ENCODE measurements at regions not wholly inside any gene's neighbourhood (a gene's known extent, or its start where the extent isn't known, plus 50 kb on each side); places are given as distances from the start of the nearest gene placed in this dataset.

GRCh38 chr3:150075417-150075865 is 104.7 kb upstream of the PFN2 start:
- Histone ChIP-seq H3K27me3 (replicated peaks; ENCODE audit: insufficient read depth, low read length) (no peaks in the 10 kb centered on the region), H3K79me2 (ENCODE audit: low read length) (no peaks in the 10 kb centered on the region), H3K27ac (ENCODE audit: low read length) (no peak overlapping the region), H3F3A (ENCODE audit: insufficient read depth, low read length) (no peaks in the 10 kb centered on the region), H3K4me2 (ENCODE audit: low read depth, low read length) (no peak overlapping the region), H3K4me1 (ENCODE audit: low read length) (peaks cover 10% of the 10 kb centered on the region; the same call in 1 of the 2 replicates), H2AFZ (ENCODE audit: low read length) (no peak overlapping the region), H3K4me3 (ENCODE audit: low read length) (no peak overlapping the region), H3K9ac (ENCODE audit: low read length) (no peak overlapping the region), H3K36me3 (replicated peaks; ENCODE audit: insufficient read depth, low read length) (no peaks in the 10 kb centered on the region), H4K20me1 (ENCODE audit: insufficient read depth, low read length) (no peaks in the 10 kb centered on the region), H3K9me3 (replicated peaks; ENCODE audit: insufficient read depth, low read length) (no peaks in the 10 kb centered on the region), H3K9me2 (replicated peaks; ENCODE audit: insufficient read depth, low read length) (no peaks in the 10 kb centered on the region)
- TF ChIP-seq CTCF (IDR thresholded peaks at IDR 0.05; ENCODE audit: low read length) = no peak
- TF ChIP-seq EZH2phosphoT487 (IDR thresholded peaks at IDR 0.05; ENCODE audit: low read length) = no peak
- no peak for TF ChIP-seq EZH2 (optimal IDR thresholded peaks at IDR 0.05; ENCODE audit: low read depth, low read length)
- DNase-seq = no peak

- peak overlapping the region; percentile 71 for H3K4me2 ChIP-seq (ENCODE audit: low read depth, low read length)
- H3K4me3 ChIP-seq (ENCODE audit: low read length) = peak overlapping the region; percentile 62
Measured at GRCh38 chr3:150074697-150075416, 104.2 kb upstream of the PFN2 start.

GRCh38 chr3:150074277-150074676 is 103.6 kb upstream of the PFN2 start:
- Histone ChIP-seq H3K27ac (ENCODE audit: low read length) (no peak overlapping the region), H4K20me1 (ENCODE audit: insufficient read depth, low read length) (no peaks in the 10 kb centered on the region), H3K4me3 (ENCODE audit: low read length) (peak overlapping the region; percentile 62), H3K4me1 (ENCODE audit: low read length) (peaks cover 10% of the 10 kb centered on the region; the same call in 1 of the 2 replicates), H3K9me3 (replicated peaks; ENCODE audit: insufficient read depth, low read length) (no peaks in the 10 kb centered on the region), H3K9me2 (replicated peaks; ENCODE audit: insufficient read depth, low read length) (no peaks in the 10 kb centered on the region), H3K4me2 (ENCODE audit: low read depth, low read length) (peak overlapping the region; percentile 71), H3K79me2 (ENCODE audit: low read length) (no peaks in the 10 kb centered on the region), H3F3A (ENCODE audit: insufficient read depth, low read length) (no peaks in the 10 kb centered on the region), H3K36me3 (replicated peaks; ENCODE audit: insufficient read depth, low read length) (no peaks in the 10 kb centered on the region), H2AFZ (ENCODE audit: low read length) (peak overlapping the region; percentile 70), H3K27me3 (replicated peaks; ENCODE audit: insufficient read depth, low read length) (no peaks in the 10 kb centered on the region), H3K9ac (ENCODE audit: low read length) (peak overlapping the region; percentile 35; the same call in 1 of the 2 replicates)
- DNase-seq = peak; percentile 31
- TF ChIP-seq EZH2 (optimal IDR thresholded peaks at IDR 0.05; ENCODE audit: low read depth, low read length) (no peak), EZH2phosphoT487 (IDR thresholded peaks at IDR 0.05; ENCODE audit: low read length) (no peak), CTCF (IDR thresholded peaks at IDR 0.05; ENCODE audit: low read length) (no peak)

More at GRCh38 chr3:150074697-150075416, 104.2 kb upstream of the PFN2 start:
- no peaks in the 10 kb centered on the region for H3K27me3 ChIP-seq (replicated peaks; ENCODE audit: insufficient read depth, low read length)
- H4K20me1 ChIP-seq (ENCODE audit: insufficient read depth, low read length) = no peaks in the 10 kb centered on the region
- H3F3A ChIP-seq (ENCODE audit: insufficient read depth, low read length) = no peaks in the 10 kb centered on the region
- no peaks in the 10 kb centered on the region for H3K9me2 ChIP-seq (replicated peaks; ENCODE audit: insufficient read depth, low read length)
- peak overlapping the region; percentile 35; the same call in 1 of the 2 replicates for H3K9ac ChIP-seq (ENCODE audit: low read length)
- DNase-seq = no peak
- peak overlapping the region; percentile 70 for H2AFZ ChIP-seq (ENCODE audit: low read length)
- no peak overlapping the region for H3K27ac ChIP-seq (ENCODE audit: low read length)
- peaks cover 10% of the 10 kb centered on the region; the same call in 1 of the 2 replicates for H3K4me1 ChIP-seq (ENCODE audit: low read length)
- H3K79me2 ChIP-seq (ENCODE audit: low read length) = no peaks in the 10 kb centered on the region
- H3K36me3 ChIP-seq (replicated peaks; ENCODE audit: insufficient read depth, low read length) = no peaks in the 10 kb centered on the region
- no peak for TF ChIP-seq EZH2 (optimal IDR thresholded peaks at IDR 0.05; ENCODE audit: low read depth, low read length)
- no peak for TF ChIP-seq CTCF (IDR thresholded peaks at IDR 0.05; ENCODE audit: low read length)
- TF ChIP-seq EZH2phosphoT487 (IDR thresholded peaks at IDR 0.05; ENCODE audit: low read length) = no peak
- no peaks in the 10 kb centered on the region for H3K9me3 ChIP-seq (replicated peaks; ENCODE audit: insufficient read depth, low read length)
